ENCODE measurements at regions not wholly inside any gene's neighbourhood (a gene's known extent, or its start where the extent isn't known, plus 50 kb on each side); places are given as distances from the start of the nearest gene placed in this dataset.
"Not testable (repeated sequence)": the region's sequence is repeated elsewhere in the genome, so short reads cannot be mapped to it uniquely, and the experiment has no call there.

DNA sequence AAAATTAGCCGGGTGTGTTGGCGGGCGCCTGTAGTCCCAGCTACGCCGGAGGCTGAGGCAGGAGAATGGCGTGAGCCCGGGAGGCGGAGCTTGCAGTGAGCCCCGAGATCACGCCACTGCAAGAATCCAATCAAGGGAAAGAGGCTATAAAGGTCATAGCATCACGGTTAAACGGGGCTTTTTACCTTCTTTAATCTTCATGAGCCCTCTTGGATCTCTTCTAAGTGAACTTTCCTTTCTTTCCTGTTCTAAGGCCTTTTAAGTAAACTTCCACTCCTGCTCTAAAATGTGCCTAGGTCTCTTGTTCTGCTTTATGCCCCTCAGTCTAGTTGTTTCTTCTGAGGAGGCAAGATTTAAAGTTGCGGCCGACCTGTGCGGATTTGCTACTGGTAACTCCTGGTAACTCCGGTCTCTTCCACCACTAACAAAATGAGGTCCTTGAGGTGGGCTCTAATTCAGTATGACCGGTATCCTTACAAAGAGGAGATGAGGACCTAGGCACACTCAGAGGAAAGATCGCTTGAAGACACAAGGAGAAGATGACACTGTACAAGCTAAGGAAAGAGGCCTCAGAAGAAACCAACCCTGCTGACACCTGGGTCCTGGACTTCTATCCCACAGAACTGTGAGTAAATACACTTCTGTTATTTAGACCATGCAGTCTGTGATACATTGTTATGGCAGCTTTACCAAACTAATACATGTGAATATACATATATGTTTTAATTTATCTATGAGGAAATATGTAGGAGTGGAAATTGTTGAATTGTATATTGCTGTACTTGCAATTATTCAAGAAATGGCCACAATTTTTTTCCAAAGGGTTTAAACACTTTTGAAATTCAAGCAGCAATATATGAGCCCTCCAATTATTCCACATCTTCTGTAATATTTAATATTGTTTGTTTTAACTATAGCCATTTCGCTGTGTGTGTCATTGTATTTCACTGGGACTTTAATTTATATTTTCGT, 331.5 kb upstream of the CNTNAP2 start:
- no peak for DNase-seq

DNA sequence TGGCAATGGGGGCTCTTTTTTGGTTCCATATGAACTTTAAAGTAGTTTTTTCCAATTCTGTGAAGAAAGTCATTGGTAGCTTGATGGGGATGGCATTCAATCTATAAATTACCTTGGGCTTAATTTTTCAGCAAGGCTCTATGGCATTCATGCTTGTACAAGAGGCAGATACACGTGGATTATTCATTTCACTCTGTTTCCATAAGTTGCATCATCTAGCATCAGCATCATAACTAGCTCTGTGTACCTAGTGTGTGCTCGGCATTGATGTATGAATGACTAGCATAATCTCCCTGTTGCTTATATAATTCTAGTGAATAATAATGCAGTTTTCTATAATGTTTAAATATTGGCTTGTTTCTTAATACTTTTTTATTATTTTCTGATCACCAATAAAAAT, 335.2 kb upstream of the CNTNAP2 start:
- not testable (repeated sequence) for DNase-seq

DNA sequence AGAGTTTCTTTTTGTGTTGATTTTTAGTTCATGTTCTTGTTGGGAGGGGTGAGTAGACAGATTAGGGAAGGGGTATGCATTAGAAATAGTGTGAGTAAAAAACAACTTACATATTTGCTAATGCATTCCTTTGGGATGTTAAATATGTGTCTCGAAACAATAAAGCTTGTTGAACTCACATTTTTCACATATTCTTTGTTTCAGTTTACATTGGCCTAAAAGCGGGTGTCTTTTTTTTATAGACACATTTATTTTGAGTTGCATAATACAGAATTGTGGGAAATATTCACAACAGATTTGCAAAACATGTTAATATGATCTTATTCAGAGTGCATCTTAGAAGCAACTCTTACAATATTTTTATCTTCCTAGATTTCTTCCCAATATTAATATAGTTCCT, 337.5 kb upstream of the CNTNAP2 start:
- DNase-seq, result no peak

DNA sequence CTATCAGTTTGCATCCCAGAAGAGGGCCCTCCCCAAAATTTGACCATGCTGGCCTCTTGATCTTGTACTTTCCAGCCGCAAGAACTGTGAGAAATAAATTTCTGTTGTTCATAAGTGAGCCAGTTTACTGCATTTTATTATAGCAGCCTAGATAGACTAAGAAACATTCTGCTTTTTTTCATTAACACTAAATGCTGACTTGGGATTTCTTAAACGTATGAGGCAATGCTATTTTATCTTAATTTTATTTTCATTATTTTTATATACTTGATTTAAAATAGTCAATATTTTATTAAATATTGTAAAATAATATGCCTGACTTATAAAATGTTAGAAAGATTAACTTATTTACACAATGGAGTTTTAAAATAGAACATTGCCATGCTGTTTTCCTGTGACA, 341.8 kb upstream of the CNTNAP2 start:
- no peak for DNase-seq

DNA sequence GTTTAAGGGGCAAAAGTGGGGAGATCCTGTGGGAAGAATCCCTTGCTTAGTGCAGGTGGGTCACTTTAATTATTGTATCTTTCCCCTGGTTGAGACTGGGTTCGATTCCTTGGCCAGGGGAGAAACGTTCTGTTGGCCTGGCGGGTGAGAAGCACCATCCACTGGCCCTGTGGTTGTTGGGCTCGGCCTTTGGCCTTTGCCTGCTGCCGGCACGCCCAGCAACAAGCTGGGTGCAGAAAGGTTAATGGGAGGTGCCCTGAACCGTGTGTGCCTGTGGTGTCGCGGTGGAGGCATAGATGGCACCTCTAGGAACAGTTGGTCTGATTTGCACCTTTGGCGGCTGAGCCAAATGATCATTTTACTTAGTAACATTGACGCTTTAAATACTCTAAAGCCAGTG, 363.6 kb upstream of the CNTNAP2 start:
- no peak for DNase-seq

DNA sequence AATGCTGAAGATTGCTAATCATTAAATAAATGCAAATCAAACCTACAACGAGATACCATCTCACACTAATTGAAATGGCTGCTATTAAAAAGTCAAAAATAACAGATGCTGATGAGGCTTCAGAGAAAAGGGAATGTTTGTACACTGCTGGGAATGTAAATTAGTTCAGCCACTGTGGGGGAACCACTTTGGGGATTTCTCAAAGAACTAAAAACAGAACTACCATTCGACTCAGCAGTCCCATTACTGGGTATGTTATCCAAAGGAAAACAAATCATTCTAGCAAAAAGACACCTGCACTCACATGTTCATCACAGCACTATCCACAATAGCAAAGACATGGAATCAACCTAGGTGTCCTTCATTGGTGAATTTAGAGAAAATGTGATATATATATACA, 379.0 kb upstream of the CNTNAP2 start:
- no peak for DNase-seq

GRCh38 chr7:145735061-145735460, 381.5 kb upstream of the CNTNAP2 start:
- DNase-seq, result no peak

GRCh38 chr7:145732521-145732920, 384.1 kb upstream of the CNTNAP2 start:
- no peak for DNase-seq

GRCh38 chr7:145729691-145730090, 386.9 kb upstream of the CNTNAP2 start:
- no peak for DNase-seq

GRCh38 chr7:145718129-145718528, 398.5 kb upstream of the CNTNAP2 start:
- DNase-seq, result no peak

GRCh38 chr7:145700488-145700887, 416.1 kb upstream of the CNTNAP2 start:
- DNase-seq, result no peak

GRCh38 chr7:145698526-145699262, 417.9 kb upstream of the CNTNAP2 start:
- DNase-seq, result no peak

DNA sequence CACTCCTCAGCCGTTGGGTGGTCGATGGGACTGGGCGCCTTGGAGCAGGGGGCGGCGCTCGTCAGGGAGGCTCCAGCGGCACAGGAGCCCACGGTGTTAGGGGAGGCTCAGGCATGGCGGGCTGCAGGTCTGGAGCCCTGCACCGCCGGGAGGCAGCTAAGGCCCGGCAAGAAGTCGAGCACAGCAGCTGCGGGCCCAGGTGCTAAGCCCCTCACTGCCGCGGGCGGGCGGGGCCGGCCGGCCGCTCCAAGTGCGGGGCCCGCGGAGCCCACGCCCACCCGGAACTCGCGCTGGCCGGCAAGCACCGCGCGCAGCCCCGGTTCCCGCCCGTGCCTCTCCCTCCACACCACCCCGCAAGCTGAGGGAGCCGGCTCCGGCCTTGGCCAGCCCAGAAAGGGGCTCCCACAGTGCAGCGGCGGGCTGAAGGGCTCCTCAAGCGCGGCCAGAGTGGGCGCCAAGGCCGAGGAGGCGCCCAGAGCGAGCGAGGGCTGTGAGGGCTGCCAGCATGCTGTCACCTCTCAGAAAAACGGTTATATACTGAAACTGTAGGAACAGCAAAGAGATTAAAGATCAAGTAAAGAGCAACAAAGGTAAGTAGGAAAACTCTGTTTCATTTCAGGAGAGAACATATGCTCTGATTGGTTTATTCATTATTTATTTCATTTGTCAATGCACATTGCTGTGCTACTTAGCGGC, 419.0 kb upstream of the CNTNAP2 start:
- DNase-seq, result not testable (repeated sequence)

DNA sequence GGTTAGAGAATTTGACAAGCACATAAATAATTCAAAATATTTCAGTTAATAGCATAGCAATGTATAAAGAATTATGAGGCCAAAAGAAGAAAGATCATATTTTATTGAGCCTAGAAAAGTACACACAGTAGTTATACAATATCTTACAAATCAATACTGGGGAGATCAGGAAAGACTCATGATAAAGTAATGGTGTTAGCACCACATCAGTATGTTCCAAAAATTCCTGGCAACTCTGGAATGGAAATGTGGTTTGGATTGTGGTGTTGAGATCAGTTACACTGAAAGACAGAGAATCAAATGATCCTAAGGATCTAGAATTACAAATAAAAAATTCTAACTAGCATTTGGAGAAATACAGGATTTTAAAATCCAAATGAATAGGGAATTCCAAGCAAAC, 420.5 kb upstream of the CNTNAP2 start:
- DNase-seq, result no peak

DNA sequence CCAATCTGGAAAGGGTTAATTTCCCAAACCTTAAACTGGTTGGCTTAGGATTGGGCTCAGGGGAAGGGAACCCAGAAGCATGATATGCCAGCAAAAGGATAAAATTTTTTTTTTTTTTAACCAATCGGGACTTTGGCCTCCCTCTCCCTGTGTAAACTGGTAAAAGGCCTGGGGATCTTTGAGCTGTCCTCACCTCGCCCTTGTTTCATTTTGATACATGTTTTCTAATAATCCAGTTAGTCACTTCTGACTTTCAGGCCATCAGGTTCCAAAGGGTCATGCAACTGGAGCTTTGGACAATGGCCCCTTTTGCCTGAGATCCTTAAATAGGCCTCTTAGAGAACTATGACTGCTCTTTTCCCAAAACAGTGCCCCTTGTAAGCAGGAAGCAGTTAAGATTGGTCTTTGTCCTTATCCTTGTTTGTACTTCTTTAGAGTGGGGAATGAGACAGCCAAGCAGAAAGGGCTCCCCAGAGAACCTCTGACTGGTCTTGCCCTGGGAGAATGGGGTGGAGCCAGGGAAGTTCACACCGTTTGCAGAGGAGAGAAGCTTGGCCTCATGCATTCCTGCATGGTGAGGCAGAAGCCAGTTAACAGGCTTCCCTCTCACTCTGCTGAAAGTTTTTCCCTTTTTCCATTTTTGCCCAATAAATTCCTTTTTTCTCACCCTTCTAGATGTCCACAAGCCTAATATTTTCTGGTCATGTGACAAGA, 424.2 kb upstream of the CNTNAP2 start:
- no peak for DNase-seq

DNA sequence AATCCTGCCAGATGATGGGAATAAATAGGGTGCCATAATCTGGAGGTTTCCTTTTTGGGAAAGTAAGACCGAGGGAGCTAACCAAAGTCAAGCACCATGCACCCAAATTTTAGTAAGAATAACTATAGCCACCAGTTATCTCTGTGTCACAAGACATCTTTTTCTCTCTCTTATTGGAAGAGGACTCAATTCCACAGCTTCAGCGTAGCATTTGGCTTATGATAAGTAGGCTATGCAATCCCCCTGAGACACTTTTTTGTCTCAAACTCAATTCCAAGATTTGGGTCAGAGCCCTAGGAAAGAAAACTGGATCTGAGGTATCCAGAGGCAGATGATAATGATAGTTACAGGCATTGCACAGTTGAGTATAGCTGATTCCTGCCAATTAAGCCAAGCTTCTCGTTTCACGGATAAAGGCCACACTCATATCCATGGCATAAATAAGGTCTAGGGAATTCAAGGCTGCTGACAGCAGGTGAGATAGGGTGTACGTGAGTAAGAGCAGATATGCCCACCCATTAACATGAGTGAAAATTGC, 425.2 kb upstream of the CNTNAP2 start:
- DNase-seq, result no peak

GRCh38 chr7:145681646-145682045, 435.0 kb upstream of the CNTNAP2 start:
- no peak for DNase-seq

- DNase-seq, result no peak
Measured at GRCh38 chr7:145681159-145681558, 435.4 kb upstream of the CNTNAP2 start.

- DNase-seq, result no peak
Measured at GRCh38 chr7:145665499-145666258, 450.9 kb upstream of the CNTNAP2 start.

DNA sequence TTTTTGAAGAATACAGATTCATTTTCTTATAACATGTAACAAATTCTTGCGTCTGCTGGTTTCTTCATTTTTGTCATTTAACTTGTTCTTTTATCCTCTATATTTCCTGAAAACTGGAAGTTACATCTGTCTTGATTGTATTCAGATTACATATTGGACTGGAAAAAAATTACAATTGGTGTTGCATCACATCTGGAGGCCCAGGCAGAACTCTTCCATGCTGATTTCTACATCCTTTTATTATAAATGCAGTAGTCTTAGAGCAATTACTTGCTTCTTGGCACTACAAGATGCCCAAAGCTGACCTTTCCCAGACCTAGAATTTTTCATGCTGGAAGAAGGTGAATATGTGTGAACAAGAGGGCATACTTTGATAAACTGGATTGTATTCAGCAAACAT, 460.9 kb upstream of the CNTNAP2 start:
- DNase-seq, result no peak

GRCh38 chr7:145645135-145645515, 471.5 kb upstream of the CNTNAP2 start:
- no peak for DNase-seq

Measured in hematopoietic multipotent progenitor cell treated with erythropoietin and hydrocortisone succinate and interleukin-3 and kit ligand, for 8 days (in vitro differentiated cells).